Testis (tissue), 2 donors: ENCODE measurements at regions not wholly inside any gene's neighbourhood (a gene's known extent, or its start where the extent isn't known, plus 50 kb on each side); places are given as distances from the start of the nearest gene placed in this dataset.

ENCODE experiments used
- POLR2A ChIP-seq: fragments of 450-650 bp; IDR thresholded peaks from one replicate; pipeline ENCODE4 v1.6.1; 2017; ENCODE audit warnings: antibody characterized with exemption, mild to moderate bottlenecking, moderate library complexity
- TF ChIP-seq, protein P1 (sequence below), 3 experiments: fragments of 450-650 bp in 2 of 3; fragments of 200-600 bp in 1 of 3; sonication (generic) in 1 of 3; IDR thresholded peaks; one replicate each; pipeline ENCODE4 v1.5.1; 2016 to 2019; ENCODE audit warnings: antibody characterized with exemption in 3 of 3, mild to moderate bottlenecking in 2 of 3, moderate library complexity in 1 of 3

GRCh38 chr5:126693806-126694205, 83.1 kb upstream of the LMNB1 start:
- TF ChIP-seq, protein P1, sequence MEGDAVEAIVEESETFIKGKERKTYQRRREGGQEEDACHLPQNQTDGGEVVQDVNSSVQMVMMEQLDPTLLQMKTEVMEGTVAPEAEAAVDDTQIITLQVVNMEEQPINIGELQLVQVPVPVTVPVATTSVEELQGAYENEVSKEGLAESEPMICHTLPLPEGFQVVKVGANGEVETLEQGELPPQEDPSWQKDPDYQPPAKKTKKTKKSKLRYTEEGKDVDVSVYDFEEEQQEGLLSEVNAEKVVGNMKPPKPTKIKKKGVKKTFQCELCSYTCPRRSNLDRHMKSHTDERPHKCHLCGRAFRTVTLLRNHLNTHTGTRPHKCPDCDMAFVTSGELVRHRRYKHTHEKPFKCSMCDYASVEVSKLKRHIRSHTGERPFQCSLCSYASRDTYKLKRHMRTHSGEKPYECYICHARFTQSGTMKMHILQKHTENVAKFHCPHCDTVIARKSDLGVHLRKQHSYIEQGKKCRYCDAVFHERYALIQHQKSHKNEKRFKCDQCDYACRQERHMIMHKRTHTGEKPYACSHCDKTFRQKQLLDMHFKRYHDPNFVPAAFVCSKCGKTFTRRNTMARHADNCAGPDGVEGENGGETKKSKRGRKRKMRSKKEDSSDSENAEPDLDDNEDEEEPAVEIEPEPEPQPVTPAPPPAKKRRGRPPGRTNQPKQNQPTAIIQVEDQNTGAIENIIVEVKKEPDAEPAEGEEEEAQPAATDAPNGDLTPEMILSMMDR (IDR thresholded peaks at IDR 0.05): no peak
- TF ChIP-seq POLR2A: no peak
